Spinal cord (tissue), 9 donors: ENCODE measurements at regions not wholly inside any gene's neighbourhood (a gene's known extent, or its start where the extent isn't known, plus 50 kb on each side); places are given as distances from the start of the nearest gene placed in this dataset.
A peak's percentile ranks its signal among the peaks of the same experiment; 100 is the strongest.

Experiments used
- DNase-seq, 6 donors: peaks; one replicate each; pipeline versions ENCODE4 v3.0.0 to v3.0.0-alpha.2; 2013 to 2015; ENCODE audit warnings: low spot score in 6 of 6, low read depth in 4 of 6
- H3K27ac ChIP-seq: one replicate; pipeline ENCODE4 v1.5.1; 2013; ENCODE audit warnings: low read depth, low read length, control low read depth
- H3K27me3 ChIP-seq: one replicate; pipeline ENCODE4 v1.6.1; 2013; ENCODE audit warnings: low read length; ENCODE audit not compliant: control insufficient read depth, insufficient read depth
- H3K36me3 ChIP-seq: one replicate; pipeline ENCODE4 v1.6.1; 2013; ENCODE audit warnings: low read length; ENCODE audit not compliant: control insufficient read depth, insufficient read depth
- H3K4me1 ChIP-seq: one replicate; pipeline ENCODE4 v1.6.1; 2013; ENCODE audit warnings: low read length; ENCODE audit not compliant: control insufficient read depth, insufficient read depth
- H3K4me3 ChIP-seq: one replicate; pipeline ENCODE4 v1.5.1; 2013; ENCODE audit warnings: low read depth, low read length, control low read depth
- H3K9me3 ChIP-seq: one replicate; pipeline ENCODE4 v1.6.1; 2013; ENCODE audit warnings: low read length; ENCODE audit not compliant: control insufficient read depth, insufficient read depth
- WGBS: methylation state at CpG from one replicate; pipeline ENCODE4 v1.1.5; 2013; ENCODE audit warnings: missing lambda C conversion rate; ENCODE audit not compliant: insufficient coverage; 5-methylcytosine and 5-hydroxymethylcytosine counted together
- donor health status: healthy.

- no peak for DNase-seq
- no peaks in the 10 kb centered on the region for H3K36me3 ChIP-seq
- H3K27ac ChIP-seq, result no peak overlapping the region
- no peaks in the 10 kb centered on the region for H3K4me1 ChIP-seq
- no peaks in the 10 kb centered on the region for H3K27me3 ChIP-seq
- no peak overlapping the region for H3K4me3 ChIP-seq
- H3K9me3 ChIP-seq, result no peaks in the 10 kb centered on the region
Observed at GRCh38 chr2:213227458-213227857, 56.8 kb upstream of the SPAG16 start.

DNA sequence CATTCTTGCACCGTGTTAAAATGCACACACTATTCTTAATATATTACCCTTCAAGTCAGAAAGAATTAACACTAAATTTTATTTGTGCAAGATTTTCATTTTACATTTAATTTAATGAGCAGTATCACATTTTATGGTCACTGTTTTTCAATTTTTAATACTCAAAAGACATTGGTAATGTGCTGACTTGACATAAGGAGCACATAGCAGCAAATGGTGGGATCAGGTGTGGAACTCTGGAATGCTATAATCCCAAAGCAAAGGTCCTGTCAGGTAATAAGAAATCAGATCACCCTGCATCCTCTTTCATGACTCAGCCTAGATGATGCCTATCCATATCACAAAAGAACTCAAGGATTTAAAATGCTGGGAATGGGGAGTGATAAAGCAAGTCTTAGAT is 55.6 kb upstream of the SPAG16 start:
- H3K27ac ChIP-seq, result no peak overlapping the region
- no peaks in the 10 kb centered on the region for H3K27me3 ChIP-seq
- H3K4me3 ChIP-seq, result no peak overlapping the region
- WGBS, result no CpG with 5 or more reads among the region's 1 CpG
- H3K9me3 ChIP-seq, result no peaks in the 10 kb centered on the region
- no peaks in the 10 kb centered on the region for H3K36me3 ChIP-seq
- no peak for DNase-seq
- no peaks in the 10 kb centered on the region for H3K4me1 ChIP-seq

DNA sequence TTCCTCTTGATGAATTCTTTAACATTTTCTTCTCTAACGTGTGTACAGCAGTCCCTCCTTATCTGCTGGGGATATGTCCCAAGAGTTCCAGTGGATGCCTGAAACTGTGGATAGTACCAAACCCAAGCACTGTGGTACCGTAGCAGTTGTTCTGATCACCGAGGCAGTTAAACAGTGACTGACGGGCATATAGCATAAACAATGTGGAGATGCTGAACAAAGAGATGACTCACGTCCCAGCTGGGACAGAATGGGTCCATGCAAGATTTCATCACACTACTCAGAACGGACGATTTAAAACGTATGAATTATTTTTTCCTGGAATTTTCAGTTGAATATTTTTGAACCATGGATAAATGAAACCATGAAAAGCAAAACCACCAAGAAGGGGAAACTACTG is 54.5 kb upstream of the SPAG16 start:
- no peak overlapping the region for H3K4me3 ChIP-seq
- WGBS, result 82% methylated on average over 5 of the region's 8 CpGs
- no peak for DNase-seq
- H3K27me3 ChIP-seq, result no peaks in the 10 kb centered on the region
- no peak overlapping the region for H3K27ac ChIP-seq
- H3K4me1 ChIP-seq, result peaks cover 3% of the 10 kb centered on the region
- no peaks in the 10 kb centered on the region for H3K9me3 ChIP-seq
- H3K36me3 ChIP-seq, result no peaks in the 10 kb centered on the region

DNA sequence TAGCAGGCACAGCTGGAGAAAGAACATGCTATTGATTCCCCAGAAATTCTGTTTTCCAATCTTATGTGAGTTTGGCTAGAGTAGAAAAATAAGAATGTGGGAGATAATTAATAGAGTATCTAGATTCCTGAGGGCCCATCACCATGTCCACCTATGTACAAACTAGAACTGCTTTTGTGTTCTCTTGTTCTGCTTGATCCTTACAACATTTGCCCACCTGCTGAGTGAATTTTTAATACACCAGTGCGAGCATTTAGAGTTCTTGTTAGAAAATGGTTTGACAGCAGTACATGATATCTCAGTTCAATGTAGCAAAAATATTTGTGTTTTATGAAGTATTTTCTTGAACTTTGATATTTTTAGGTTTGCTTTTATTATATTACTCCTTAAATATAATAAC is 52.3 kb upstream of the SPAG16 start:
- DNase-seq, result no peak
- H3K36me3 ChIP-seq, result no peaks in the 10 kb centered on the region
- H3K27ac ChIP-seq, result no peak overlapping the region
- H3K4me1 ChIP-seq, result peaks cover 3% of the 10 kb centered on the region
- H3K27me3 ChIP-seq, result no peaks in the 10 kb centered on the region
- no CpG with 5 or more reads among the region's 1 CpG for WGBS
- H3K4me3 ChIP-seq, result no peak overlapping the region
- H3K9me3 ChIP-seq, result no peaks in the 10 kb centered on the region

DNA sequence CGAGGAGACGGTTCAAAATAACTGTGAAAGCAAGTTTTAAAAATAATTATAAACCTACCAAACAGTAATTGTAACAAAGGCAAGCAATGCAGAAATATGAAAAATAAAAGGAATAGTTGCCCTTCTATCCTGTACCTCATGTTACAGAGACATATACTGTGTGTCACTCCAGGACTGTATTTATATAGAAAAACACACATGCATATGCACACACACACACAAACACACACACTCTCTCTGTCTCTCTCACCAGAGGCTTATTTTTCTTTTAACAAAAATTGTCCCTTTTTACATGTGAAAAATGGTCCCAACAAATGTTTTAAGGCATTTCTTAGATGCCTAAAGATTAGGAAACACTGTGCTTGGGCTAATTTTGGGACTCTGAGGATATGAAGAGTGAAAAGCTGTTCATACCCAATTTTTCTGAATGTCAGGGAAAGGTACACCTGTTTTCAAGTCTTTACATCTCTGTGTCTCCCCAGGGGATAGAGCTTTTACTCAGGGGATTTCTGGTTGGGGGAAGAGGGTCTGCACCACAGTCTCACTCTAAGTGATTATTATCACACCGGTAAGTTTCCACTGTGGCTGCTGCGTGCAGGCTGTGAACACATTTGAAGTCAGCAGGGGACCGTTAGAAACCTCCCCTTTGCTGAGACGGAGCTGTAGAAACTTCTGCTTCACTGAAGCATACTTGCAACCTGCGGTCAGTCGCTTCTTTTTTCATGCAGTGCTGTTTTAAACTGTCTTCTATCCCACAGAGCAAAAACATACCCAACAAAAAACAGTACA is 51.4 kb upstream of the SPAG16 start:
- no peak overlapping the region for H3K27ac ChIP-seq
- no peaks in the 10 kb centered on the region for H3K36me3 ChIP-seq
- no peak overlapping the region for H3K4me3 ChIP-seq
- 0% methylated on average over 6 of the region's 8 CpGs for WGBS
- DNase-seq, result peak in 3 of 6 donors; percentile 17 to 82 (median 29)
- peaks cover 3% of the 10 kb centered on the region for H3K4me1 ChIP-seq
- H3K27me3 ChIP-seq, result no peaks in the 10 kb centered on the region
- H3K9me3 ChIP-seq, result no peaks in the 10 kb centered on the region

DNA sequence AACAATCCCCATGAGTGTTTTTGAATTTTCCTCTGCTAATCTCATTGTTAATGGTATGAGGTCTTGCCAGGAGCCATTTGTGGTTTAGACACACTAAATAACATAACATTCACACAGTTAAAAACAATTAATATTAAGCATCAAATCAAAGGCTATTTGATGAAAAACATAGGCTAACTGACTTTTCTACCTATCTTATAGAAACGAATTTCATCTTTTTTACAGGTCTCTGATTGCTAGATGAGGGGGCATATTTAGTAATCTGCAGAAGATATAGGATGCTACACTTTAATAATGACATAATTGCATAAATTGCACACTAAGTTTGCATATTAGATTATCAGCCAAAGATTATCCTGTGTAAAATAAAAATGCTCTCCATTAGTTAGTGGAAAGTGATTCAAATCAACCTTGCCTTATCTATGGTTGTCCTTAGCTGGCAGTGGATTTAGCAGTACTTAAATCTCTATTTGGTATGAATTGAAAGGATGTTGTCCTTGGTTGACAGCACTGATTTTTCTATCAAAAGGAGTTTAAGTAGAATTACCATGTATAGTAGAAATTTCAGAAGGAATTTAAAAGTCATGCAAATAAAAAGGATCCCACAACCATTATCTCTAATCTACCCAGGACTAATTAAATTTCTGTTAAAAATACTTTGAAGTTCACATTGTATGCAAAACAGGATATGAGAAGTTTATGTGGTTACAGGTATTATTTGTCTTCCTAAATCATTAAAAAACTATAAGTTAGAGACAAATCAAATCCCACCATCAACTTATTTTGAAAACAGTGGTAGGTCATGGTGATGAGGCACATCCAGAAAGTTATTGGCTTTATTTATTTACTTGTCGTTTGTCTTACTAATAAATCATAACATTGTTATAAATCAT is 50.6 kb upstream of the SPAG16 start:
- H3K9me3 ChIP-seq, result no peaks in the 10 kb centered on the region
- DNase-seq, result no peak
- H3K27me3 ChIP-seq, result no peaks in the 10 kb centered on the region
- H3K4me1 ChIP-seq, result peaks cover 3% of the 10 kb centered on the region
- H3K4me3 ChIP-seq, result no peak overlapping the region
- H3K36me3 ChIP-seq, result no peaks in the 10 kb centered on the region
- WGBS, result no CpG with 5 or more reads among the region's 2 CpGs
- H3K27ac ChIP-seq, result no peak overlapping the region
